H1 (cell line): ENCODE measurements at regions not wholly inside any gene's neighbourhood (a gene's known extent, or its start where the extent isn't known, plus 50 kb on each side); places are given as distances from the start of the nearest gene placed in this dataset.

ENCODE experiments used
- CTCF ChIA-PET: fragments of 300-600 bp; sonication (Branson Sonifier 250); formaldehyde crosslinking; loops from one replicate; lab custom pipeline; 2021; ENCODE audit not compliant: partially characterized antibody; lab: Charles Lee
- POLR2A ChIA-PET: fragments of 300-600 bp; sonication (Branson Sonifier 250); formaldehyde crosslinking; loops from one replicate; lab custom pipeline; 2021; ENCODE audit warnings: inconsistent platforms; ENCODE audit not compliant: partially characterized antibody; lab: Charles Lee
- DNase-seq, 2 experiments: peaks; one replicate each; pipeline versions ENCODE4 v3.0.0 to v3.0.0-alpha.2; 2010 to 2022; ENCODE audit warnings: low spot score in 2 of 2, low read depth in 1 of 2, mixed read lengths in 1 of 2
- FAIRE-seq: peaks from 2 replicates; lab custom pipeline; 2011; peaks lifted over from hg19 to GRCh38; lab: Jason Lieb, UNC
- H2AFZ ChIP-seq: 2 replicates; pipeline ENCODE4 v1.8.1; 2012; ENCODE audit warnings: low read length, inconsistent platforms
- H2AK5ac ChIP-seq: 2 replicates; pipeline ENCODE4 v1.6.1; 2013; ENCODE audit warnings: low read depth, low read length
- H2BK120ac ChIP-seq: replicated peaks from 2 replicates; pipeline ENCODE3; 2013; ENCODE audit warnings: low read depth, low read length, inconsistent platforms
- H2BK12ac ChIP-seq: 2 replicates; pipeline ENCODE4 v1.6.1; 2013; ENCODE audit warnings: low read depth, low read length
- H2BK15ac ChIP-seq: 2 replicates; pipeline ENCODE4 v1.6.1; 2013; ENCODE audit warnings: low read length
- H2BK20ac ChIP-seq: 2 replicates; pipeline ENCODE4 v1.6.1; 2013; ENCODE audit warnings: low read length
- H2BK5ac ChIP-seq: 2 replicates; pipeline ENCODE4 v1.6.1; 2013; ENCODE audit warnings: low read depth, low read length
- H3K14ac ChIP-seq: 2 replicates; pipeline ENCODE4 v1.6.1; 2013; ENCODE audit warnings: inconsistent platforms; ENCODE audit not compliant: insufficient read length
- H3K18ac ChIP-seq: 2 replicates; pipeline ENCODE4 v1.6.1; 2013; ENCODE audit warnings: low read length; ENCODE audit errors: extremely low read depth
- H3K23ac ChIP-seq: 2 replicates; pipeline ENCODE4 v1.6.1; 2013; ENCODE audit warnings: inconsistent platforms; ENCODE audit not compliant: insufficient read length
- H3K23me2 ChIP-seq: 2 replicates; pipeline ENCODE4 v1.6.1; 2013; ENCODE audit warnings: low read depth, low read length
- H3K27ac ChIP-seq: 2 replicates; pipeline ENCODE4 v1.6.1; 2011; ENCODE audit warnings: low read depth, low read length, inconsistent platforms
- H3K27me3 ChIP-seq, 4 experiments: replicated peaks in 1 of 4; 1 replicate in 1 of 4; 2 replicates in 3 of 4; pipeline versions ENCODE4 v1.6.1 to v1.8.1; 2011 to 2013; ENCODE audit warnings: low read length in 3 of 4, mild to moderate bottlenecking in 3 of 4, inconsistent platforms in 2 of 4, mixed read lengths in 2 of 4, moderate library complexity in 1 of 4; ENCODE audit not compliant: control insufficient read depth in 3 of 4, insufficient read depth in 3 of 4; ENCODE audit errors: extremely low read depth in 1 of 4
- H3K36me3 ChIP-seq, 4 experiments: 2 replicates each; pipeline versions ENCODE4 v1.6.1 to v1.8.1; 2011 to 2013; ENCODE audit warnings: mild to moderate bottlenecking in 4 of 4, low read length in 3 of 4, moderate library complexity in 2 of 4, control low read depth in 1 of 4, inconsistent platforms in 1 of 4; ENCODE audit not compliant: insufficient read depth in 4 of 4, control insufficient read depth in 2 of 4
- H3K4ac ChIP-seq: replicated peaks from 2 replicates; pipeline ENCODE3; 2013; ENCODE audit warnings: low read length, low read depth, mixed read lengths, inconsistent platforms; ENCODE audit not compliant: insufficient read length
- H3K4me1 ChIP-seq, 4 experiments: replicated peaks in 1 of 4; 1 replicate in 1 of 4; 2 replicates in 3 of 4; pipeline versions ENCODE4 v1.6.1 to v1.8.1; 2011 to 2013; ENCODE audit warnings: low read length in 3 of 4, inconsistent platforms in 2 of 4, mixed read lengths in 1 of 4; ENCODE audit not compliant: insufficient read depth in 4 of 4, control insufficient read depth in 3 of 4
- H3K4me2 ChIP-seq, 2 experiments: 2 replicates each; pipeline versions ENCODE4 v1.6.1 to v1.8.1; 2011 to 2013; ENCODE audit warnings: low read depth in 2 of 2, low read length in 2 of 2, control low read depth in 1 of 2, inconsistent platforms in 1 of 2, mild to moderate bottlenecking in 1 of 2; ENCODE audit not compliant: insufficient read depth in 1 of 2
- H3K4me3 ChIP-seq, 4 experiments: fragments of 200-600, 300-600 bp in 1 of 4; sonication (generic), shearing (Covaris generic), sonication (Bioruptor Twin) in 1 of 4; 2 replicates each; pipeline versions ENCODE4 v1.5.1 to v1.8.1; 2011 to 2016; ENCODE audit warnings: low read length in 4 of 4, low read depth in 3 of 4, control low read depth in 2 of 4, inconsistent platforms in 2 of 4, mild to moderate bottlenecking in 2 of 4, mixed read lengths in 1 of 4, moderate library complexity in 1 of 4; ENCODE audit not compliant: insufficient read depth in 2 of 4; ENCODE audit errors: extremely low read depth in 1 of 4
- H3K56ac ChIP-seq: replicated peaks from 2 replicates; pipeline ENCODE3; 2013; ENCODE audit warnings: low read depth, mild to moderate bottlenecking, mixed read lengths, low read length, inconsistent platforms; ENCODE audit not compliant: insufficient read length
- H3K79me1 ChIP-seq: 2 replicates; pipeline ENCODE4 v1.6.1; 2013; ENCODE audit warnings: low read depth, low read length, control low read depth
- H3K79me2 ChIP-seq, 2 experiments: 2 replicates each; pipeline versions ENCODE4 v1.6.1 to v1.8.1; 2012 to 2013; ENCODE audit warnings: low read length in 2 of 2, mild to moderate bottlenecking in 2 of 2, inconsistent platforms in 1 of 2; ENCODE audit not compliant: insufficient read depth in 2 of 2, control insufficient read depth in 1 of 2
- H3K9ac ChIP-seq, 4 experiments: replicated peaks in 1 of 4; 1 replicate in 1 of 4; 2 replicates in 3 of 4; pipeline versions ENCODE4 v1.6.1 to v1.8.1; 2011 to 2013; ENCODE audit warnings: low read depth in 3 of 4, low read length in 3 of 4, control low read depth in 2 of 4, mild to moderate bottlenecking in 2 of 4, moderate library complexity in 2 of 4, inconsistent platforms in 1 of 4; ENCODE audit errors: extremely low read depth in 1 of 4
- H3K9me3 ChIP-seq, 2 experiments: 2 replicates each; pipeline versions ENCODE4 v1.6.1 to v1.8.1; 2012 to 2013; ENCODE audit warnings: mild to moderate bottlenecking in 2 of 2, moderate library complexity in 2 of 2, control low read depth in 1 of 2, inconsistent platforms in 1 of 2, low read depth in 1 of 2, low read length in 1 of 2, mixed read lengths in 1 of 2; ENCODE audit not compliant: insufficient read depth in 2 of 2
- H4K20me1 ChIP-seq, 2 experiments: replicated peaks in 1 of 2; 2 replicates each; pipeline versions ENCODE3 to v1.8.1; 2011 to 2013; ENCODE audit warnings: inconsistent platforms in 2 of 2, low read length in 2 of 2, mild to moderate bottlenecking in 1 of 2; ENCODE audit not compliant: insufficient read depth in 2 of 2, control insufficient read depth in 1 of 2
- H4K5ac ChIP-seq: 2 replicates; pipeline ENCODE4 v1.6.1; 2013; ENCODE audit warnings: low read length, low read depth, mixed read lengths, inconsistent platforms; ENCODE audit not compliant: insufficient read length
- H4K8ac ChIP-seq: 2 replicates; pipeline ENCODE4 v1.8.0; 2013; ENCODE audit warnings: mild to moderate bottlenecking, moderate library complexity, low read length, inconsistent platforms; ENCODE audit not compliant: insufficient read depth; ENCODE audit errors: extremely low read depth
- H4K91ac ChIP-seq: replicated peaks from 2 replicates; pipeline ENCODE3; 2013; ENCODE audit warnings: low read length, mixed read lengths, inconsistent platforms; ENCODE audit not compliant: insufficient read length
- CTCF ChIP-seq, 3 experiments: IDR thresholded peaks; 1 replicate in 2 of 3; 2 replicates in 1 of 3; pipeline versions ENCODE4 v1.5.1 to v1.6.1; 2011; ENCODE audit warnings: low read length in 3 of 3, mild to moderate bottlenecking in 3 of 3, inconsistent platforms in 2 of 3, low read depth in 1 of 3, moderate library complexity in 1 of 3; ENCODE audit not compliant: insufficient read depth in 1 of 3; ENCODE audit errors: control extremely low read depth in 1 of 3
- RAD21 ChIP-seq, 2 experiments: IDR thresholded peaks in 1 of 2; conservative IDR thresholded peaks in 1 of 2; 2 replicates each; pipeline ENCODE4 v1.6.1; 2011; ENCODE audit warnings: low read depth in 2 of 2, low read length in 2 of 2, improper control_type of control experiment in 1 of 2, inconsistent platforms in 1 of 2, mild to moderate bottlenecking in 1 of 2, moderate library complexity in 1 of 2
- SP2 ChIP-seq: IDR thresholded peaks from 2 replicates; pipeline ENCODE4 v1.6.1; 2012; ENCODE audit warnings: mild to moderate bottlenecking, low read length, inconsistent platforms

- H3K4me2 ChIP-seq, result no peak overlapping the region
- H2AFZ ChIP-seq, result no peak overlapping the region
- H2BK15ac ChIP-seq, result no peak overlapping the region
- H3K79me2 ChIP-seq, result no peaks in the 10 kb centered on the region
- no peak overlapping the region for H2BK20ac ChIP-seq
- no peaks in the 10 kb centered on the region for H3K23me2 ChIP-seq
- no peak overlapping the region for H3K14ac ChIP-seq
- no peak overlapping the region for H3K9ac ChIP-seq
- H3K18ac ChIP-seq, result no peak overlapping the region
- CTCF ChIA-PET, result interaction anchor here (0.6 to 1.8 kb wide), 9 partner anchors 18 to 1442 kb away, joined by 3 to 7 read pairs (median 3); no protein-coding TSS in a partner anchor
- no peaks in the 10 kb centered on the region for H3K9me3 ChIP-seq
- no peaks in the 10 kb centered on the region for H3K27me3 ChIP-seq
- H4K91ac ChIP-seq, result no peak overlapping the region
- no peak overlapping the region for H2BK5ac ChIP-seq
- peaks cover 0 to 1% of the 10 kb centered on the region in 2 experiments for H4K20me1 ChIP-seq
- POLR2A ChIA-PET, result no interaction called here
- H3K79me1 ChIP-seq, result no peaks in the 10 kb centered on the region
- H2AK5ac ChIP-seq, result no peak overlapping the region
- H4K5ac ChIP-seq, result no peak overlapping the region
- H3K56ac ChIP-seq, result no peak overlapping the region
- no peak overlapping the region for H3K4me3 ChIP-seq
- no peak overlapping the region for H2BK120ac ChIP-seq
- TF ChIP-seq CTCF (IDR thresholded peaks at IDR 0.05; ENCODE audit: control extremely low read depth in 1 of 3, insufficient read depth in 1 of 3, low read depth in 1 of 3, low read length in 3 of 3), result peak in 1 of 3 experiments; percentile 20; a peak in 2 of 4 replicates
- peak in 1 of 2 experiments; percentile 60 for TF ChIP-seq RAD21 (IDR thresholded peaks at IDR 0.05 in 1 of 2, conservative IDR thresholded peaks at IDR 0.05 in 1 of 2; ENCODE audit: low read depth in 2 of 2, low read length in 2 of 2)
- TF ChIP-seq SP2, result no peak
- H3K36me3 ChIP-seq, result no peaks in the 10 kb centered on the region
- DNase-seq, result no peak
- H3K27ac ChIP-seq, result no peak overlapping the region
- FAIRE-seq, result no peak
- no peak overlapping the region for H2BK12ac ChIP-seq
- H4K8ac ChIP-seq, result no peak overlapping the region
- H3K23ac ChIP-seq, result no peak overlapping the region
- no peak overlapping the region for H3K4ac ChIP-seq
- no peaks in the 10 kb centered on the region; a peak in 1 of 7 replicates for H3K4me1 ChIP-seq
Observed at GRCh38 chr10:9608602-9609001, 1409.1 kb upstream of the CELF2 start.
